Epithelial cell of proximal tubule (primary cell): ENCODE measurements at regions not wholly inside any gene's neighbourhood (a gene's known extent, or its start where the extent isn't known, plus 50 kb on each side); places are given as distances from the start of the nearest gene placed in this dataset.

Source experiments
- DNase-seq: peaks from one replicate; pipeline ENCODE4 v3.0.0-alpha.2; 2011; ENCODE audit warnings: low read depth
- H3K4me3 ChIP-seq: 2 replicates; pipeline ENCODE4 v1.5.1; 2011; ENCODE audit warnings: low read depth, mild to moderate bottlenecking, low read length
- CTCF ChIP-seq: conservative IDR thresholded peaks from 2 replicates; pipeline ENCODE4 v1.5.1; 2012; ENCODE audit warnings: low read depth, mild to moderate bottlenecking, low read length

GRCh38 chr6:138677538-138677937, 96.0 kb upstream of the CCDC28A start:
- TF ChIP-seq CTCF = no peak
- DNase-seq = no peak
- H3K4me3 ChIP-seq = no peak overlapping the region

- H3K4me3 ChIP-seq = no peak overlapping the region
- TF ChIP-seq CTCF = no peak
- no peak for DNase-seq
Measured at GRCh38 chr6:138678168-138678567, 95.4 kb upstream of the CCDC28A start.

- no peak for DNase-seq
- TF ChIP-seq CTCF = no peak
- H3K4me3 ChIP-seq = no peak overlapping the region
Measured at GRCh38 chr6:138680085-138680484, 93.5 kb upstream of the CCDC28A start.

- no peak for TF ChIP-seq CTCF
- DNase-seq = no peak
- H3K4me3 ChIP-seq = no peak overlapping the region
Measured at GRCh38 chr6:138681627-138682026, 91.9 kb upstream of the CCDC28A start.

- TF ChIP-seq CTCF = no peak
- no peak for DNase-seq
- no peak overlapping the region for H3K4me3 ChIP-seq
Measured at GRCh38 chr6:138682704-138683527, 90.7 kb upstream of the CCDC28A start.

- TF ChIP-seq CTCF = no peak
- no peak overlapping the region for H3K4me3 ChIP-seq
- no peak for DNase-seq
Measured at GRCh38 chr6:138685257-138685656, 88.3 kb upstream of the CCDC28A start.

- DNase-seq = no peak
- TF ChIP-seq CTCF = no peak
- H3K4me3 ChIP-seq = no peak overlapping the region
Measured at GRCh38 chr6:138685781-138686180, 87.8 kb upstream of the CCDC28A start.
